OCI-LY7 (cell line): ENCODE measurements at regions not wholly inside any gene's neighbourhood (a gene's known extent, or its start where the extent isn't known, plus 50 kb on each side); places are given as distances from the start of the nearest gene placed in this dataset.
"Not testable (repeated sequence)": the region's sequence is repeated elsewhere in the genome, so short reads cannot be mapped to it uniquely, and the experiment has no call there.

Source experiments
- BruUV-seq: library from RNA; stranded (reverse); fragments of 400-500 nt; replicated peaks from 2 replicates; lab custom pipeline; 2021; lab: Mats Ljungman, UMichigan
- CTCF ChIA-PET: fragments of 300-600 bp; sonication (Branson Sonifier 250); formaldehyde crosslinking; loops from one replicate; lab custom pipeline; 2022; ENCODE audit warnings: antibody characterized with exemption; ENCODE audit not compliant: unreplicated experiment; lab: Charles Lee
- POLR2A ChIA-PET: fragments of 300-600 bp; sonication (Branson Sonifier 250); formaldehyde crosslinking; loops from one replicate; lab custom pipeline; 2022; ENCODE audit warnings: antibody characterized with exemption; lab: Charles Lee
- DNase-seq: peaks from one replicate; pipeline ENCODE4 v3.0.0-alpha.2; 2015; ENCODE audit warnings: low spot score
- H2AFZ ChIP-seq: fragments of 200-600 bp; sonication (generic), shearing (Covaris generic); 2 replicates; pipeline ENCODE4 v1.6.1; 2014; ENCODE audit warnings: mild to moderate bottlenecking, antibody characterized with exemption, low read length, moderate library complexity
- H3K27ac ChIP-seq: fragments of 200-600 bp; sonication (generic); 2 replicates; pipeline ENCODE4 v1.5.1; 2014; ENCODE audit warnings: mixed run types, low read depth, mild to moderate bottlenecking, moderate library complexity, low read length, inconsistent platforms; ENCODE audit not compliant: poor library complexity, severe bottlenecking
- H3K36me3 ChIP-seq: fragments of 200-600 bp; sonication (generic); 2 replicates; pipeline ENCODE4 v1.6.1; 2014; ENCODE audit warnings: mild to moderate bottlenecking, antibody characterized with exemption, low read length, moderate library complexity, mixed read lengths; ENCODE audit not compliant: insufficient read depth
- H3K4me1 ChIP-seq: fragments of 200-600 bp; sonication (generic); 2 replicates; pipeline ENCODE4 v1.5.1; 2014; ENCODE audit warnings: mild to moderate bottlenecking, low read length; ENCODE audit not compliant: insufficient read depth, poor library complexity, severe bottlenecking
- H3K4me2 ChIP-seq: fragments of 200-600 bp; sonication (generic); 2 replicates; pipeline ENCODE4 v1.6.1; 2014; ENCODE audit warnings: mild to moderate bottlenecking, low read length
- H3K4me3 ChIP-seq: fragments of 200-600 bp; sonication (generic); 2 replicates; pipeline ENCODE4 v1.5.1; 2014; ENCODE audit warnings: mild to moderate bottlenecking, low read depth, low read length; ENCODE audit not compliant: poor library complexity, severe bottlenecking
- H3K79me2 ChIP-seq: fragments of 200-600 bp; sonication (generic); 2 replicates; pipeline ENCODE4 v1.6.1; 2016; ENCODE audit warnings: low read depth, mild to moderate bottlenecking, low read length, moderate library complexity, mixed read lengths; ENCODE audit not compliant: insufficient read depth
- H3K9me2 ChIP-seq: fragments of 200-600 bp; sonication (generic); 2 replicates; pipeline ENCODE4 v1.6.1; 2016; ENCODE audit warnings: mild to moderate bottlenecking, low read length, mixed read lengths; ENCODE audit not compliant: insufficient read depth
- H3K9me3 ChIP-seq: fragments of 200-600 bp; sonication (generic); 2 replicates; pipeline ENCODE4 v1.6.1; 2014; ENCODE audit warnings: mild to moderate bottlenecking, mixed run types, low read length, mixed read lengths
- H4K20me1 ChIP-seq: fragments of 200-600 bp; sonication (generic); 2 replicates; pipeline ENCODE4 v1.6.1; 2014; ENCODE audit warnings: mild to moderate bottlenecking, antibody characterized with exemption, low read length, moderate library complexity, mixed read lengths; ENCODE audit not compliant: insufficient read depth
- CTCF ChIP-seq: fragments of 200-600 bp; sonication (generic); conservative IDR thresholded peaks from 2 replicates; pipeline ENCODE4 v1.5.1; 2014; ENCODE audit warnings: mild to moderate bottlenecking, antibody characterized with exemption, low read length, moderate library complexity, mixed read lengths
- EZH2phosphoT487 ChIP-seq: fragments of 200-600 bp; sonication (generic); IDR thresholded peaks from 2 replicates; pipeline ENCODE4 v1.6.1; 2018; ENCODE audit warnings: low read depth, borderline replicate concordance, mild to moderate bottlenecking, mixed run types, antibody characterized with exemption, low read length, moderate library complexity, mixed read lengths
- intact Hi-C: fragments of 100-400 bp; cut with micrococcal nuclease; formaldehyde crosslinking; loops from one replicate; pipeline ENCODE4 v1.10.0; 2022; ENCODE audit not compliant: unreplicated experiment

- BruUV-seq, result no TSS peak
- Histone ChIP-seq H3K4me3 (no peak overlapping the region), H3K4me1 (no peaks in the 10 kb centered on the region), H3K9me3 (no peaks in the 10 kb centered on the region), H3K36me3 (no peaks in the 10 kb centered on the region), H2AFZ (no peak overlapping the region), H3K9me2 (no peaks in the 10 kb centered on the region), H4K20me1 (no peaks in the 10 kb centered on the region), H3K27ac (no peak overlapping the region), H3K79me2 (no peaks in the 10 kb centered on the region), H3K4me2 (no peak overlapping the region)
- no peak for TF ChIP-seq CTCF
- TF ChIP-seq EZH2phosphoT487, result no peak
- CTCF ChIA-PET, result no interaction called here
- no peak for DNase-seq
- POLR2A ChIA-PET, result no interaction called here
- intact Hi-C loops, result no loop called here
These were observed 526.2 kb upstream of the B3GAT1 start for GRCh38 chr11:134938212-134938611.

GRCh38 chr11:134937193-134937592, 525.2 kb upstream of the B3GAT1 start:
- intact Hi-C loops, H3K9me3 ChIP-seq, CTCF ChIA-PET, H3K4me3 ChIP-seq, H3K79me2 ChIP-seq, H2AFZ ChIP-seq, H3K9me2 ChIP-seq, H4K20me1 ChIP-seq, H3K4me2 ChIP-seq, BruUV-seq, H3K36me3 ChIP-seq, H3K4me1 ChIP-seq, DNase-seq, POLR2A ChIA-PET, H3K27ac ChIP-seq: not testable (repeated sequence)
- 0 out of 2 replicates have a peak, but pooled peaks have one; percentile 16 for TF ChIP-seq CTCF

GRCh38 chr11:134932761-134933160, 520.7 kb upstream of the B3GAT1 start:
- no peak overlapping the region for H3K27ac ChIP-seq
- no peak for DNase-seq
- H4K20me1 ChIP-seq, result no peaks in the 10 kb centered on the region
- no peak overlapping the region for H3K4me3 ChIP-seq
- BruUV-seq, result no TSS peak
- no peak overlapping the region for H2AFZ ChIP-seq
- no peaks in the 10 kb centered on the region for H3K36me3 ChIP-seq
- H3K4me2 ChIP-seq, result no peak overlapping the region
- intact Hi-C loops, result no loop called here
- ChIA-PET CTCF (no interaction called here), POLR2A (no interaction called here)
- no peak for TF ChIP-seq CTCF
- no peak for TF ChIP-seq EZH2phosphoT487
- no peaks in the 10 kb centered on the region for H3K4me1 ChIP-seq
- no peaks in the 10 kb centered on the region for H3K9me3 ChIP-seq
- H3K9me2 ChIP-seq, result no peaks in the 10 kb centered on the region
- no peaks in the 10 kb centered on the region for H3K79me2 ChIP-seq
